SU-DHL-6 (cell line): ENCODE measurements at regions not wholly inside any gene's neighbourhood (a gene's known extent, or its start where the extent isn't known, plus 50 kb on each side); places are given as distances from the start of the nearest gene placed in this dataset.

Experiments used
- EZH2phosphoT487 ChIP-seq: fragments of 200-600 bp; sonication (generic), shearing (Covaris generic); conservative IDR thresholded peaks from 2 replicates; pipeline ENCODE4 v1.6.1; 2018; ENCODE audit warnings: mild to moderate bottlenecking, antibody characterized with exemption, low read length, moderate library complexity, mixed read lengths
- TF ChIP-seq, protein P1 (sequence below): fragments of 200-600 bp; sonication (generic); IDR thresholded peaks from one replicate; pipeline ENCODE4 v1.5.1; 2017; ENCODE audit warnings: antibody characterized with exemption, mild to moderate bottlenecking, low read length, moderate library complexity; ENCODE audit not compliant: insufficient read depth, poor library complexity, severe bottlenecking

DNA sequence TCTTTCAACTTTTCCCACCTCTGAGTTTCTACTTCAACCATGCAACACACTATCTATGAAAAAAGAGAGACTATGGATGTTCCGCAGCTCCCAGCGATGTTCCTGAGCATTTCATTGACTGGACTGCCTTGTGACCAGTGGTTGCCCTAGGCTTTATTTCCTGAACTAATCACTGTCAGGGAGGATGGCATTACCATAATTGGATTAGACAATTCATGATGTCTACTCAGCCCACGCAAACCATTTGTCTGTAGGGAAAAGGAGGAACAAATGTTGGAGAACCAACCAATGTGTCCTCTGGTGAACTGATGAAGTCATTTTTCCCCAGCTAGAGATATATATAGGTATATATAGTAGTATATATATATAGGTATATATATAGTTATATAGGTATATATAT lies 229.3 kb upstream of the MCTP2 start:
- TF ChIP-seq, protein P1, sequence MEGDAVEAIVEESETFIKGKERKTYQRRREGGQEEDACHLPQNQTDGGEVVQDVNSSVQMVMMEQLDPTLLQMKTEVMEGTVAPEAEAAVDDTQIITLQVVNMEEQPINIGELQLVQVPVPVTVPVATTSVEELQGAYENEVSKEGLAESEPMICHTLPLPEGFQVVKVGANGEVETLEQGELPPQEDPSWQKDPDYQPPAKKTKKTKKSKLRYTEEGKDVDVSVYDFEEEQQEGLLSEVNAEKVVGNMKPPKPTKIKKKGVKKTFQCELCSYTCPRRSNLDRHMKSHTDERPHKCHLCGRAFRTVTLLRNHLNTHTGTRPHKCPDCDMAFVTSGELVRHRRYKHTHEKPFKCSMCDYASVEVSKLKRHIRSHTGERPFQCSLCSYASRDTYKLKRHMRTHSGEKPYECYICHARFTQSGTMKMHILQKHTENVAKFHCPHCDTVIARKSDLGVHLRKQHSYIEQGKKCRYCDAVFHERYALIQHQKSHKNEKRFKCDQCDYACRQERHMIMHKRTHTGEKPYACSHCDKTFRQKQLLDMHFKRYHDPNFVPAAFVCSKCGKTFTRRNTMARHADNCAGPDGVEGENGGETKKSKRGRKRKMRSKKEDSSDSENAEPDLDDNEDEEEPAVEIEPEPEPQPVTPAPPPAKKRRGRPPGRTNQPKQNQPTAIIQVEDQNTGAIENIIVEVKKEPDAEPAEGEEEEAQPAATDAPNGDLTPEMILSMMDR = no peak
- TF ChIP-seq EZH2phosphoT487 = no peak
